ENCODE measurements at regions not wholly inside any gene's neighbourhood (a gene's known extent, or its start where the extent isn't known, plus 50 kb on each side); places are given as distances from the start of the nearest gene placed in this dataset.

GRCh38 chr16:13521356-13521755 is 398.6 kb upstream of the ERCC4 start:
- no peak for TF ChIP-seq BCL11A (tag by site-specific recombination; IDR thresholded peaks at IDR 0.05; ENCODE audit: low read depth)
- no peak for TF ChIP-seq CTCF (tag by site-specific recombination; IDR thresholded peaks at IDR 0.05)
- TF ChIP-seq ZNF274 (IDR thresholded peaks at IDR 0.05; ENCODE audit: low read length) = no peak
- TF ChIP-seq ZNF274 (tag by site-specific recombination; IDR thresholded peaks at IDR 0.05; ENCODE audit: borderline replicate concordance) = no peak
- TF ChIP-seq ZFHX2 (tag by site-specific recombination; conservative IDR thresholded peaks at IDR 0.05) = no peak
- no peak for TF ChIP-seq ZNF558 (tag by site-specific recombination; IDR thresholded peaks at IDR 0.05)
- no peak for TF ChIP-seq ZNF426 (tag by site-specific recombination; IDR thresholded peaks at IDR 0.05)
